GM21515 (cell line): ENCODE measurements at regions not wholly inside any gene's neighbourhood (a gene's known extent, or its start where the extent isn't known, plus 50 kb on each side); places are given as distances from the start of the nearest gene placed in this dataset.
"Not testable (repeated sequence)": the region's sequence is repeated elsewhere in the genome, so short reads cannot be mapped to it uniquely, and the experiment has no call there.

Source experiments
- ATAC-seq: cut with Tn5 transposase; IDR thresholded peaks from one replicate; pipeline ENCODE4 v1.9.1; 2021; ENCODE audit not compliant: unreplicated experiment

DNA sequence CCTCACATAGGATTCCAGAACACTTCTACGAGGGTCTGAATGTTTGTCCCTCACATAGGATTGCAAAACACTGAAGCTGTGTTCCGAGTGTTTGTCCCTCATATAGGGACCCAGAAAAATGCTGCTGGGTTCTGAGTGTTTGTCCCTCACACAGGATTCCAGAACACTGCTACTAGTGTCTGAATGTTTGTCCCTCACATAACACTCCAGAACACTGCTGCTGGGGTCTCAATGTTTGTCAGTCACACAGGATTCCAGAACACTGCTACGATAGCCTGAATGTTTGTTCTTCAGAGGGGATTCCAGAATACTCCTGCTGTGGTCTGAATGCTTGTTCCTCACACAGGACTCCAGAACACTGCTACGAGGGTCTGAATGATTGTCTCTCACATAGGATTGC is 218.7 kb downstream of the FOXD4L6 start:
- no peak for ATAC-seq

DNA sequence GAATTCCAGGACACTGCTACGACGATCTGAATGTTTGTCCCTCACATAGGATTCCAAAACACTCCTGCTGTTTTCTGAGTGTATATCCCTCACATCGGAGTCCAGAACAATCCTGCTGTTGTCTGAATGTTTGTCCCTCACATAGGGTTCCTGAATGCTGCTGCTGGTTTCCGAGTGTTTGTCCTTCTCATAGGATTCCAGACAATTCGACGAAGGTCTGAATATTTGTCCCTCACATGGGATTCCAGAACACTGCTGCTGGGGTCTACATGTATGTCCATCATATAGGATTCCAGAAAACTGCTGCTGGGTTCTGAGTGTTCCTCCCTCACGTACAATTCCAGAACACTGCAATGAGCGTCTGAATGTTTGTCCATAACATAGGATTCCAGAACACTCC is 219.4 kb downstream of the FOXD4L6 start:
- not testable (repeated sequence) for ATAC-seq

DNA sequence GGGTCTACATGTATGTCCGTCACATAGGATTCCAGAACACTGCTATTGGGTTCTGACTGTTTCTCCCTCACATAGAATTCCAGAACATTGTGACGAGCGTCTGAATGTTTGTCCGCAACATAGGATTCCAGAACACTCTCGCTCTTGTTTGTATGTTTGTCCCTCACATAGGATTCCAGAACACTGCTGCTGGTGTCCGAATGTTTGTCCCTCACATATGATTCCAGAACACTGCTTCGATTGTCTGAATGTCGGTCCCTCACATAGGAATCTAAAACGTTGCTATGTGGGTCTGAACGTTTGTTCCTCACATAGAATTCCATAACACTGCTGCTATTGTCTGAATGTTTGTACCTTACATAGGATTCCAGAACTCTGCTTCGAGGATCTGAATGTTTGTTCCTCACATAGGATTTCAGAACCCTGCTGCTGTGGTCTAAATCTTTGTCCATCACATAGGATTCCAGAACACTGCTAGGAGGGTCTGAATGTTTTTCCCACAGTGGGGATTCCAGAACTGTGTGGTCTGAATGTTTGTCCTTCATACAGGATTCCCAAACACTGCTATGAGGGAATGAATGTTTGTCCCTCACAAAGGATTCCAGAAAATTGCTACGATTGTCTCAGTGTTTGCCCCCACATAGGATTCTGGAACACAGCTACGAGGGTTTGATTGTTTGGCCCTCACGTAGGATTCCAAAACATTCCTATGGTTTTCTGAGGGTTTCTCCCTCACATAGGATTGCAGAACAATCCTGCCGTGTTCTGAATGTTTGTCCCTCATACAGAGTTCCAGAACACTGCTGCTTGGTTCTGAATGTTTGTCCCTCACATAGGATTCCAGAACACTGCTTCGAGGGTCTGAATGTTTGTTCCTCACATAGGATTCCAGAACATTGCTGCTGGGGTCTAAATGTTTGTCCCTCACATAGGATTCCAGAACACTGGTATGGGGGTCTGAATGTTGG is 220.5 kb downstream of the FOXD4L6 start:
- ATAC-seq, result no peak

DNA sequence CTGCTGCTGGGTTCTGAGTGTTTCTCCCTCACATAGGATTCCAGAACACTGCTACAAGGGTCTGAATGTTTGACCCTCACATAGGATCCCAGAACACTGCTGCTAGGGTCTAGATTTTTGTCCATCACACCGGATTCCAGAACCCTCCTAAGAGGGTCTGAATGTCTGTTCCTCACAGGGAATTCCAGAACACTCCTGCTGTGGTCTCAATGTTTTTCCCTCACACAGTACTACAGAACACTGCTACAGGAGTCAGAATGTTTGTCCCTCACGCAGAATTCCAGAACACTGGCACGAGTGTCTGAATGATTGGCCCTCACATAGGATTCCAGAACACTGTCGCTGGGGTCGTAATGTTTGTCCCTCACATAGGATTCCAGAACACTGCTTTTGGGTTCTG is 221.6 kb downstream of the FOXD4L6 start:
- not testable (repeated sequence) for ATAC-seq

DNA sequence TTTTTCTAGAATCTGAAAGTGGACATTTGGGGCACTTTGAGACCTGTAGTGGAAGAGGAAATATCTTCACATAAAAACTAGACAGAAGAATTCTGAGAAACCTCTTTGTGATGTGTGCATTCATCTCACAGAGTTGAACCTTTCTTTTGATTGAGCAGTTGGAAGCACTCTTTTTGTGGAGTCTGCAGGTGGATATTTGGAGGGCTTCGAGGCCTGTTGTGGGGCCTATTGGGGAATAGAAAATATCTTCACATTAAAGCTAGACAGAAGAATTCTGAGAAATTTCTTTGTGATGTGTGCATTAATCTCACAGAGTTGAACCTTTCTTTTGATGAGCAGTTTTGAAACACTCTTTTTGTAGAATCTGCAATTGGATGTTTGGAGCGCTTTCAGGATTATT is 236.2 kb downstream of the FOXD4L6 start:
- ATAC-seq, result not testable (repeated sequence)

DNA sequence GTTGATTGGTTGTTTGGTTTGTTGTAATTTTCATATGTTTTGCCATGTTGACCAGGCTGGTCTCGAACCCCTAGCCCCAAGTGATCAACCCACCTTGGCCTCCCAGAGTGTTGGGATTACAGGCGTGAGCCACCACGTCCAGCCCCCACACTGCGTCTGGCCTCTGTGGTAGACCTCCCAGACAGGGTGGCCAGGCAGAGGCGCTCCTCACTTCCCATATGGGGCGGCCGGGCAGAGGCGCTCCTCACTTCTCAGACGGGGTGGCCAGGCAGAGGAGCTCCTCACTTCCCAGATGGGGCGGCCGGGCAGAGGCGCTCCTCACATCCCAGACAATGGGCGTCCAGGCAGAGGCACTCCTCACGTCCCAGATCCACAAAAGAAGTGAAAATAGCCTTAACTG is 242.6 kb downstream of the FOXD4L6 start:
- not testable (repeated sequence) for ATAC-seq

DNA sequence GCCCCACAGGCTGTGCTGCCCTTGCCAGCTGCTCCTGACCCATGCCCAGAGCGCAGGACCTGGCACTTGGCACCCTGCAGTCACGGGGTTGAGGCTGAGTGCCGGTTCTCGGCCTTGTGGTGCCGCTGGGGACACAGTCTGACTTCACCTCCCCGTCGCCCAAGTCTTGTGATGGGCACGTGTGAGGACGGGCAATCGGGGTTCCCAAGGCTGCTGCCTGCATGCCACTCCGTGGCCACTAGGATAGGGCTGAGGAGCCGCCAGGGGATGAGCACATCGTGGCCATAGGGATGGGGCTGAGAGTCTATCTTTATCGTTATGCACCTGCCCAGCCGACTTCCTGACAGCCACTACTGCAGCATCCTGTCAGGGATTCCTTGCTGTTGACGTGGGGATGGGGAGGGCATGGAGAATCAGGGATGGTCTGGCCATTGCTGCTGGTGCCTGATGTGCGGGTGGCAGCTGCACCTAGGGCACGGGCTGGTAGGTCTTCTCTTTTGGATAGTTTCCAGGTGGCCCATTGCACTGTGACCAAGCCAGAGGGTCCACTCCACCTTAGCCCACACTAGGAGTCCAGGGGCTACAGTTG is 243.5 kb downstream of the FOXD4L6 start:
- not testable (repeated sequence) for ATAC-seq

DNA sequence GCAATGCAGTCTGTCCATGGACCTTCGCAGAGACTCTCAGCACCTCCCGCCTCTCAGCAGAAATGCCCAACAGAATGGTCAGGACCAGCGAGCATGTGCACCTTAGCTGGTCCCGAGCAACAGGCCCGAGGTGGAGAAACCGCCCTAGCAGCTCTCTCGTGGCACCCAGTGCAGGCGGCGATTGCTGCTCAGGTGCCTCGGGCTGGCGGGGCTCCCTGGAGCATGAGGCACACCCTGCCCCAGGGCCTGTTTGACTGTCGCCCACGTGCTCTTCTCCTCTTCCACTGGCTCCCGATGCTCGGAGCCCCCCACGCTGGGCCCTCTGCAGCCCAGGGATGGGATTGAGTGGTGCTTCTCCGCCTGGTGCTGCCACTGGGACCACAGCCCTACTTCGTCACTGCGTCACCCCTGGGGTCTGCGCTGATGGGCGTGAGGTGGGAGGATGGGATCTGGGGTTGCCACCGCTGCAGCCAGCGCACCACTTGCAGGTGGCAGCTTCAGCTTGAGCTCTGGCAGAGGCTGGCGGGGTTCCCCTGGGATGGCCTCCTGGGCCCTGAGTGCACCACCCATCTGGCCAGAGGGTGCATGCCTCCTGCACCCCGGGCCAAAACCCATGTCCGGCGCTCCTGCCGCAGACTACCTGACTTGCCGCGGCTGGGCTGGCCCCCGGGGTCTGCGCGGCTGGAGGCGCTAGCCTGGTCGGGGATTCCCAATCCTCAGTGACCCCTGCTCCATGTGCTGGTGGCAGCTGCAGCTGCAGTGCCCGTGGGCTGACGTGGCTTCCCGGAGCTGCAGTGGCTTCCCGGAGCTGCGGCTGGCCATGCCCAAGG is 244.2 kb downstream of the FOXD4L6 start:
- ATAC-seq, result no peak

DNA sequence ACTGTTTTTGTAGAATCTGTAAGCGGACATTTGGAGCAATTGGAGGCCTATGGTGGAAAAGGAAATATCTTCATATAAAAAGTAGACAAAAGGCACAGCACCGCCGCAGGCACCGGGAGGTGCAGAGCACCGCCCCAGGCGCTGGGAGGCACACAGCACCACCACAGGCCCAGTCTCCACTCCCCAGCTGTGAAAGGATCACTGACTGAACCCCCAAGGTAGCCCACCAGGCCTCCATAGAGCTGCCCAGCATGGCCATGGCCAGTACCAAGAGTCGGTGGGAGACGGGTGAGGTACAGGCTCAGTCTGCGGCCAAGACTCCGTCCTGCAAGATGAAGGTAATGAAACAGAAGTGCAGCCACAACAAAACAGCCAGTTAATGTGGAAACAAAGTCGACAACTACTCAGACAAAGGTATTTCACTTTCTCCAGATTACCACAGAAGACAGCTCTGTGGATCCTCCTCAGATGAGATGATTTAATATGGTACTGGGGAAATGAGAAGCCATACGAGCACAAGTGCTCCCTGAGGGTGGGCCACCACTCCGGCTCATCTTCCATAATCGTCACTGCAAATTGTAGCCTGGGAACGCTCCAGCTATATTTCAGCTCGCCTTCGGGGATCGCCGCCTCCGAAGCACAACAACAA is 244.9 kb downstream of the FOXD4L6 start:
- ATAC-seq, result not testable (repeated sequence)

DNA sequence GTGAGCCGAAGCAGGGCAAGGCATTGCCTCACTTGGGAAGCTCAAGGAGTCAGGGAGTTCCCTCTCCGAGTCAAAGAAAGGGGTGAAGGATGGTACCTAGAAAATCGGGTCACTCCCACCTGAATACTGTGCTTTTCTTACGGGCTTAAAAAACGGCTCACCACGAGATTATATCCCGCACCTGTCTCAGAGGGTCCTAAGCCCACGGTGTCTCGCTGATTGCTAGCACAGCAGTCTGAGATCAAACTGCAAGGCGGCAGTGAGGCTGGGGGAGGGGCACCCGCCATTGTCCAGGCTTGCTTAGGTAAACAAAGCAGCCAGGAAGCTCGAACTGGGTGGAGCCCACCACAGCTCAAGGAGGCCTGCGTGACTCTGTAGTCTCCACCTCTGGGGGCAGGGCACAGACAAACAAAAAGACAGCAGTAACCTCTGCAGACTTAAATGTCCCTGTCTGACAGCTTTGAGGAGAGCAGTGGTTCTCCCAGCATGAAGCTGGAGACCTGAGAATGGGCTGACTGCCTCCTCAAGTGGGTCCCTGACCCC is 254.7 kb downstream of the FOXD4L6 start:
- ATAC-seq, result not testable (repeated sequence)

DNA sequence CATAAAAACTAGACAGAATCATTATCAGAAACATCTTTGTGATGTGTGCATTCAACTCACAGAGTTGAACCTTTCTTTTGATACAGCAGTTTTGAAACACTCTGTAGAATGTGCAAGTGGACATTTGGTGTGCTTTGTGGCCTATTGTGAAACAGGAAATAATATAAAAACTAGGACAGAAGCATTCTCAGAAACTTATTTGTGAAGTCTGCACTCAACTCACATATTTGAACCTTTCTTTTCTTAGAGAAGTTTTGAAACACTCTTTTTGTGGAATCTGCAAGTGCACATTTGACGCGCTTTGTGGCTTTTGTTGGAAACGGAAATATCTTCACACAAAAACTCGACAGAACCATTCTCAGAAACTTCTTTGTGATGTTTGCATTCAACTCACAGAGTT is 260.0 kb downstream of the FOXD4L6 start:
- not testable (repeated sequence) for ATAC-seq
